NCI-H2081 (cell line): ENCODE measurements at regions not wholly inside any gene's neighbourhood (a gene's known extent, or its start where the extent isn't known, plus 50 kb on each side); places are given as distances from the start of the nearest gene placed in this dataset.

Source experiments
- DNase-seq, 2 experiments: peaks; one replicate each; lab custom pipeline; 2025; lab: John Stamatoyannopoulos, UW

GRCh38 chr5:22998774-22999173 is 145.6 kb upstream of the CDH12 start:
- no peak for DNase-seq

- DNase-seq = no peak
Measured at GRCh38 chr5:22998362-22998761, 145.2 kb upstream of the CDH12 start.

- DNase-seq = no peak
Measured at GRCh38 chr5:22988937-22989336, 135.8 kb upstream of the CDH12 start.

- no peak for DNase-seq
Measured at GRCh38 chr5:22986281-22986680, 133.1 kb upstream of the CDH12 start.

- DNase-seq = no peak
Measured at GRCh38 chr5:22985446-22985845, 132.3 kb upstream of the CDH12 start.

GRCh38 chr5:22970956-22971618 is 117.9 kb upstream of the CDH12 start:
- DNase-seq = no peak

GRCh38 chr5:22970491-22970890 is 117.3 kb upstream of the CDH12 start:
- no peak for DNase-seq

- DNase-seq = no peak
Measured at GRCh38 chr5:22968386-22968785, 115.2 kb upstream of the CDH12 start.

- no peak for DNase-seq
Measured at GRCh38 chr5:22965960-22966359, 112.8 kb upstream of the CDH12 start.

GRCh38 chr5:22964632-22965031 is 111.5 kb upstream of the CDH12 start:
- no peak for DNase-seq

GRCh38 chr5:22958462-22959262 is 105.5 kb upstream of the CDH12 start:
- DNase-seq = peak in 1 of 2 experiments; percentile 19

- DNase-seq = no peak
Measured at GRCh38 chr5:22947921-22948320, 94.8 kb upstream of the CDH12 start.

GRCh38 chr5:22938362-22938761 is 85.2 kb upstream of the CDH12 start:
- DNase-seq = no peak

- peak in 1 of 2 experiments; percentile 33 for DNase-seq
Measured at GRCh38 chr5:22928821-22929482, 75.8 kb upstream of the CDH12 start.

- DNase-seq = no peak
Measured at GRCh38 chr5:22926574-22926973, 73.4 kb upstream of the CDH12 start.

- no peak for DNase-seq
Measured at GRCh38 chr5:22918511-22918910, 65.4 kb upstream of the CDH12 start.

GRCh38 chr5:22916393-22916792 is 63.2 kb upstream of the CDH12 start:
- DNase-seq = no peak

- DNase-seq = no peak
Measured at GRCh38 chr5:22911019-22911418, 57.9 kb upstream of the CDH12 start.

- no peak for DNase-seq
Measured at GRCh38 chr5:22910523-22910922, 57.4 kb upstream of the CDH12 start.

GRCh38 chr5:22908586-22908985 is 55.4 kb upstream of the CDH12 start:
- no peak for DNase-seq

GRCh38 chr5:22908129-22908528 is 55.0 kb upstream of the CDH12 start:
- DNase-seq = no peak
